ENCODE measurements at regions not wholly inside any gene's neighbourhood (a gene's known extent, or its start where the extent isn't known, plus 50 kb on each side); places are given as distances from the start of the nearest gene placed in this dataset.
"Not testable (repeated sequence)": the region's sequence is repeated elsewhere in the genome, so short reads cannot be mapped to it uniquely, and the experiment has no call there.

DNA sequence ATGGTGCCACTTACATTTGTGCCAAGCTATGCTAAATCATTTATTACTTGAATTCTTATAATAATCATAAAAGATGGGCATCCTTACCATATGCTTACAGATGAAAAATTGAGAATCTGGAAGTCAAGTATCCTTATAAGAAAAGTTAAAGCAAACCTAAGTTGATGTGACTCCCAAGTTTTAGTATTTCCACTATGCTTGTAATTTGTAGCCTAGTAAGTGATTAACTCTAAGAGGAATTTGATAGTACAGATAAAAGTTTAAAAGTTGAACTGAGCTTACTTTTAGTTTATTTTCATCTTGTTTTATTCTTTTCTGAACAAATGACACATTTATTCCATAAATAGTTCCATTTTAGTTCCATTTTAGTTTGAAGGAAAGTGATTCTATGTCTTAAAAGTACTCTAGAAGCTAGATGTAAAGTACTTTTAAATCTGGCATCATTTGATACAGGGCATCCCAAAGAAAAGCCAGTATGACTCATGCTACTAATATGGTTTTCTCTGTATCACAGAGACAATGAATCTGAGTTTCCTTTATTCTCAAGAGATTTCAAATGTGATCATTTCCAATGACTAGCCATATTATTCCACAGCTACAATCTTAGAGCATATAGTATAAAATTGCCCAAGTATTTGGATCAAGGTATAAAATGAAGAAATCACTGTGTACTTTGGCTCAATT, 596.0 kb downstream of the SLC16A7 start:
- H3K4me1 Mint-ChIP-seq: no peaks in the 10 kb centered on the region
- no peak for ATAC-seq
- H3K9me3 Mint-ChIP-seq: peaks cover 6% of the 10 kb centered on the region
- H3K36me3 Mint-ChIP-seq (ENCODE audit: low read depth): no peaks in the 10 kb centered on the region
- H3K27ac Mint-ChIP-seq: no peak overlapping the region
- H3K4me3 Mint-ChIP-seq: no peak overlapping the region
- DNase-seq: no peak
- H3K27me3 Mint-ChIP-seq: no peaks in the 10 kb centered on the region

DNA sequence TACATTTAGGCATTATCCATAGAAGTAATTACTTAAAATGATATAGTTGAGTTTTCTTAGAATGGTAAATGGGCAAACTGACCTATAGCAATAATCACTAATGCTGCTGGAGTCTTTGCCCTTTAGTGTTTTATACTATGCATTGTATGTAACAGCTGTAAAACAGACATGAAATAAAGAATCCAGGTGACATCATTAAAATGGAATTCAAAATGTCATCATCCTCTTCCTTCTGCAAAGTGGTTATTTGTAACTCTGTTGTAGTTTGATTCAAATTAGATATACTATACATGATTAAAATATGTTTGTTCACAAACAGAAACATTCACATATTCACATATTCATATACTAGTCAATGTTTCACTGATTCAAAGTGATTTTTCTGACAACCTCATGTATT, 598.8 kb downstream of the SLC16A7 start:
- no peak for DNase-seq
- H3K27me3 Mint-ChIP-seq: no peaks in the 10 kb centered on the region
- no peaks in the 10 kb centered on the region for H3K36me3 Mint-ChIP-seq (ENCODE audit: low read depth)
- no peak overlapping the region for H3K4me3 Mint-ChIP-seq
- no peak overlapping the region for H3K27ac Mint-ChIP-seq
- H3K4me1 Mint-ChIP-seq: no peaks in the 10 kb centered on the region
- peaks cover 6% of the 10 kb centered on the region for H3K9me3 Mint-ChIP-seq
- ATAC-seq: no peak

DNA sequence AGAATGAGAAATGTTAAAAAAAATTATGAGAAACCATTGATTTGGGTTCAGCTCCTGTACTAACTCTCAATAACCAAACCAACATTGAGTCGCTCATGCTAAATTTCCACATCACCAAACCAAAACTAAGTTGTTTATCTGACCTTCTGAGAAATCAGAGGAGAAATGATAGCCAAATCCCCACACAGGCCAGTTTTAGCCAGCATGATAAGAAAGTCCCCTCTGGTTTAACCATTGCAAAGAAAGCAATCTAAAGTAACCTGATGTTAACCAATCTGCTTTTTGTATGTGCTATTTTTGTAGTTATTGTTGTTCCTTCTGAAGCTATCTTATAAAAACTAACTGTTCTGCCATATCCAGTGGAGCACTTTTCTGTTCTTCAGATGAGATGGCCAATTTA, 599.7 kb downstream of the SLC16A7 start:
- Mint-ChIP-seq H3K36me3 (ENCODE audit: low read depth) (no peaks in the 10 kb centered on the region), H3K4me1 (no peaks in the 10 kb centered on the region), H3K27me3 (no peaks in the 10 kb centered on the region), H3K4me3 (no peak overlapping the region), H3K9me3 (no peaks in the 10 kb centered on the region), H3K27ac (no peak overlapping the region)
- ATAC-seq: no peak
- no peak for DNase-seq

DNA sequence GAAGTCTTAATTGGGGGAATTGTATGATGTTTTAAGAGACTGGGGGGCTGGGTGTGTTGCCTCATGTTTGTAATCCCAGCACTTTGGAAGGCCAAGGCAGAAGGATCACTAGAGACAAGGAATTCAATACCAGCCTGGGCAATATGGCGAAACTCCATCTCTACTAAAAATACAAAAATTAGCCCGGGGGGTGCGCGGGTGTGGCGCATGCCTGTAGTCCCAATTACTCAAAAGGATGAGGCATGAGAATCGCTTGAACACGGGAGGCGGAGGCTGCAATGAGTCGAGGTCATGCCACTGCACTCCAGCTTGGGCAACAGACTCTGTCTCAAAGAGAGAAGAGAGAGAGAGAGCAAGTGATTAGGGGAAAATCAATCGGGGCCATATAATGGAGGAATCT, 600.5 kb downstream of the SLC16A7 start:
- no peak overlapping the region for H3K27ac Mint-ChIP-seq
- no peaks in the 10 kb centered on the region for H3K36me3 Mint-ChIP-seq (ENCODE audit: low read depth)
- no peaks in the 10 kb centered on the region for H3K27me3 Mint-ChIP-seq
- H3K9me3 Mint-ChIP-seq: no peaks in the 10 kb centered on the region
- H3K4me1 Mint-ChIP-seq: no peaks in the 10 kb centered on the region
- DNase-seq: no peak
- no peak for ATAC-seq
- no peak overlapping the region for H3K4me3 Mint-ChIP-seq

DNA sequence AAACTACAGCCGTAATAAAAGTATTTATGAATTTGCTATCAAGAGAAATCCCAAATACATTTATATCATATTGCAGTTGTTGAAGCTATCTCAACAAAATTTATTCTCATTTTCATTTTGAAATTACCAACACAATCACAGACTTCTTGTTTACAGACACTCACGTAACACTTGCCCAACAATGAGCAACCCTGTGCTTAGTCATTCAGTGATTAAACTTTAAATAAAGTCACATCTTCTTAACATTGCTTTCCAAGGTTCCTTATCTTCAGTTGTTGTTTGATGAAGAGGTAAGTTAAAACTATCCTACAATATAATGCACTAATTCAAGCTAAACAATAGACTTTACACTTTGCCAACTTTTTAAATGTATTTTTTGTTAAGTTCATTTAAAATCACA, 601.8 kb downstream of the SLC16A7 start:
- Mint-ChIP-seq H3K4me3 (no peak overlapping the region), H3K36me3 (ENCODE audit: low read depth) (no peaks in the 10 kb centered on the region), H3K27ac (no peak overlapping the region), H3K27me3 (no peaks in the 10 kb centered on the region), H3K4me1 (no peaks in the 10 kb centered on the region), H3K9me3 (no peaks in the 10 kb centered on the region)
- ATAC-seq (no peak), DNase-seq (no peak)

DNA sequence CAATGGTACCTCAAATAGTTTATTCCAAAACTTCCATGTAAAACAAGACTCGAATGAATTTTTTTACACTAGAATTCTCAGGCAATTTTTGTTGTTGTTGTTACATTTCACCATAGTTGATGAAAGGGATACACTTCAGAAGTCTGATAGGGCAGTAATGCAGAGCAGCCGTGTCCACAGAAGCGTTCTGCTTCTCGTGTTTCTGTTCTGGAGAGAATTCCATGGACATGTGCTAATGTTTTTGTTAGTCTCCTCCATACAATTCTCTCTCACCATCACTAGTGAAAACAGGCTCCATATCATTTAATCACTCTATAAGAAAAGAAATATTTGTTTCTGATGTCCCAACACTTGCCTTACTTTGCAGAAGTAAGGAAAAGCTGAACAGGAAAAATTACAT, 606.1 kb downstream of the SLC16A7 start:
- H3K27ac Mint-ChIP-seq: no peak overlapping the region
- H3K4me1 Mint-ChIP-seq: no peaks in the 10 kb centered on the region
- no peak overlapping the region for H3K4me3 Mint-ChIP-seq
- no peaks in the 10 kb centered on the region for H3K9me3 Mint-ChIP-seq
- H3K36me3 Mint-ChIP-seq (ENCODE audit: low read depth): no peaks in the 10 kb centered on the region
- DNase-seq (no peak), ATAC-seq (no peak)
- H3K27me3 Mint-ChIP-seq: no peaks in the 10 kb centered on the region

DNA sequence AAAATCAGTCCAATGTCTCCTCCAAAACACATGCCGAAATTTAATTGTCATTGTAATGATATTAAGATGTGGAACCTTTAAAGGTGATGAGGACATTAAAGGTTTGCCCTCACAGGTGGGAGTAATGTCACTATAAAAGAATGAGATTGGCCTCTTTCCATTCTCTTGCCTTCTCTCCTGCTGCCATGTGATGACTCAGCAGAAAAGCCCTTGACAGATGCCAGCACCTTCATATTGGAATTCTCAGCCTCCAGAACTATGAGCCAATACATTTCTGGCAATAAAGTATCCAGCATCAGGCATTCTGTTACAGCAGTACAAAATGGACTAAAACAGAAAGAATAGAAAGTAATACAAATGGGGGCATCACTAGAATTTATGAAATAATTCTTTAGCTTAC, 609.7 kb downstream of the SLC16A7 start:
- no peak for ATAC-seq
- Mint-ChIP-seq H3K27ac (no peak overlapping the region), H3K4me3 (no peak overlapping the region), H3K4me1 (no peaks in the 10 kb centered on the region), H3K27me3 (no peaks in the 10 kb centered on the region), H3K36me3 (ENCODE audit: low read depth) (no peaks in the 10 kb centered on the region), H3K9me3 (no peaks in the 10 kb centered on the region)
- DNase-seq: no peak

DNA sequence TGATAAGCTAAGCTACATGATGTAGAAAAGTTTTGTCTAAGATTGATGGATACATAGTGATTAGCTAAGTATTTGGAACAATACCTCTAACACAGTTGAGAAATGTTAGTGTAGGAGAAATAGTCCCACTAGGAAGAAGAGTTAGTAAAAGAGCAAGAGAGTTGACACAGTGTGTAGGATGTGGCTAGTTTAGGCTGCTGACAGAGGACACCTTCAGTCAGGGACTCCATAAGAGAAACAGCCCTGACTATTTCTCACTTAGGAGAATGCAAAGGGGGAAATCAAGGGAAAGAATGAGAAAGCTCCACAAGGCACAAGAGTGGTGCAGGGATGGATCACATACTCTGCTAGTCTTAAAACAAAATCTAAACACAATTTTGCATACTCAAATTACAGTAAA, 613.7 kb downstream of the SLC16A7 start:
- peaks cover 18% of the 10 kb centered on the region for H3K9me3 Mint-ChIP-seq
- no peaks in the 10 kb centered on the region for H3K4me1 Mint-ChIP-seq
- ATAC-seq: no peak
- DNase-seq: no peak
- no peaks in the 10 kb centered on the region for H3K36me3 Mint-ChIP-seq (ENCODE audit: low read depth)
- no peak overlapping the region for H3K4me3 Mint-ChIP-seq
- H3K27me3 Mint-ChIP-seq: no peaks in the 10 kb centered on the region
- no peak overlapping the region for H3K27ac Mint-ChIP-seq

DNA sequence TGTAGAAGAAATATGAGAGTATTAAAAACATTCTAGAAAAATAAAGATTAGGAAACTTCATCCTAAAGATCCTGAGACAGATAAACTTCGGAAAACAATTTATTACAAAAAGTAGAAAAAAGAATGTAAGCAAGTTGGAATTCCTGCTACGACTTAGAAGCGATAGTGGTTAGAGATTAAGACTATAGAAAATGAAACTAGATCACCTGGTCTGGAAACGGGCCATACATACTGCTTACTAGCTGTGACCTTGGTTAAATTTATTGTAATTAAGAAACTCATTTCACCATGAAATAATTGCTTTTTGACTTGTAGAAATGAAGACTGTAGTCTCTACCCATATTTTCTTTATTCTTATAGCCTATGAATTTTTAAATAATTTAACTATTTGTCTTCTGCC, 614.1 kb downstream of the SLC16A7 start:
- no peaks in the 10 kb centered on the region for H3K36me3 Mint-ChIP-seq (ENCODE audit: low read depth)
- H3K9me3 Mint-ChIP-seq: peaks cover 22% of the 10 kb centered on the region
- no peak overlapping the region for H3K27ac Mint-ChIP-seq
- ATAC-seq (no peak), DNase-seq (no peak)
- H3K4me1 Mint-ChIP-seq: no peaks in the 10 kb centered on the region
- H3K4me3 Mint-ChIP-seq: no peak overlapping the region
- no peaks in the 10 kb centered on the region for H3K27me3 Mint-ChIP-seq

DNA sequence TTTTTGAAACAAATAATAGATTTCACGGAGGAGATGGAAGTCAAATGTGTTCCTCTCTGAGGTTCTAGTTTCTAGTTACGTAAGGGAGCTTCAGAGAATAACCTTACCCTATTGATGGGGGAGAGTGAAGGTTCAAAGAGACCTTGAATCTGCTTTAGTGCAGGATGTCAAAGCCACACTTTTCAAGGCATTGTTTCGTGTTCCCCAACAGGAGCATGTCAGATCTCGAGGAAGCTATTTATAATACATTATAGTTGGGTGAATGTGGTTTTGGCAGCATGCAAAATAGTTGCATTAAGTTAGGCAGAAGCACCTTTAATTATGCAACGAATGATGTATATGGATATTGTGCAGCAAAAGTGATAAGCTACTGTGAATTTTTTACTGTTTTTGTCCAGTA, 614.9 kb downstream of the SLC16A7 start:
- DNase-seq: no peak
- H3K27me3 Mint-ChIP-seq: no peaks in the 10 kb centered on the region
- no peak for ATAC-seq
- H3K9me3 Mint-ChIP-seq: peaks cover 27% of the 10 kb centered on the region
- H3K4me3 Mint-ChIP-seq: no peak overlapping the region
- H3K27ac Mint-ChIP-seq: no peak overlapping the region
- H3K4me1 Mint-ChIP-seq: no peaks in the 10 kb centered on the region
- no peaks in the 10 kb centered on the region for H3K36me3 Mint-ChIP-seq (ENCODE audit: low read depth)

DNA sequence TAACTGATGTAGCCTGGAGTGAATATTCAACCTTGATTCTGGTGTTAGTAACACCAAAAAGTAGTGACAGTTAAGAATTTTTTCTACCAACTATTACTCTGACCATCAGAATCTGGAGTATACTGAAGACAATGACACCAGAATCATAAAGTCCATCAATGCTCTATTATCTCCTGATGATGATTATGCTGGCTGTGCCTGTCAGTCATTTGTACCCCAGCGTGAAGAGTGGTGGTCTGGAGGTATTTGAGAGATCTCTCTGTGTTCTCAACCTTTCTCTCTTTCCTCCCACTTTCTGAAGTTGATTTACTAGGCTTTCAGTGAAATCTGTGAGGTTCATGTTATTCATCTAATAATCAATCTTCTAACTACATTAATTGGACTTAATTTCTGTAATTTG, 615.4 kb downstream of the SLC16A7 start:
- Mint-ChIP-seq H3K9me3 (peaks cover 29% of the 10 kb centered on the region), H3K36me3 (ENCODE audit: low read depth) (no peaks in the 10 kb centered on the region), H3K4me3 (no peak overlapping the region), H3K4me1 (no peaks in the 10 kb centered on the region), H3K27ac (no peak overlapping the region), H3K27me3 (no peaks in the 10 kb centered on the region)
- DNase-seq: no peak
- no peak for ATAC-seq

DNA sequence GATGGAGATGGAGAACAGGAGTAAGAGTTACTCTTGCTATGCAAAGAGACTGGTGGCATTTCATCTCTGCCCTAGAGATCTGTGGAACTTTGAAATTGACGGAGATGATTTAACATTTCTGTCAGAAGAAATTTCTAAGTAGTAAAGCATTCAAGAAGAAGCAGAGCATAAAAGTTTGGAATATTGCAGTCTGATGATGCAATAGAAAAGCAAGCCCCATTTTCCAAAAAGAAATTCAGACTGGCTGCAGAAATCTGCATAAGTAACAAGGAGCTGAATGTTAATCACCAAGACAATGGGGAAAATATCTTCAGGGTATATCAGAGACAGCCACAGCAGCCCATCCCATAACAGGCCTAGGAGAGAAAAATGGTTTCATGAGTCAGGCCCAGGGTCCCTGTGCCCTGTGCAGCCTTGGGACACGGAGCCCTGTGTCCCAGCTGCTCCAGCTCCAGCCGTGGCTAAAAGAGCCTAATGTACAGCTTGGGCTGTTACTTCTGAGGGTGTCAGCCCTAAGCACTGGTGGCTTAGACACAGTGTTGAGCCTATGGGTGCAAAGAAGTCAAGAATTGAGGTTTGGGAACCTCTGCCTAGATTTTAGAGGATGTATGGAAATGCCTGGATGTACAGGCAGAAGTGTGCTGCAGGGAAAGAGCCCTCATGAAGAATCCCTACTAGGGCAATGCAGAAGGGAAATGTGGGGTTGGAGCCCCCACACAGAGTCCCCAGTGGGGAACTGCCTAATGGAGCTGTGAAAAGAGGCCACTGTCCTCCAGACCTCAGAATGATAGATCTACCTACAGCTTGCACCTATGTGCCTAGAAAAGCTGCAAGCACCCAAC, 616.6 kb downstream of the SLC16A7 start:
- Mint-ChIP-seq H3K4me3 (no peak overlapping the region), H3K27ac (no peak overlapping the region), H3K9me3 (peaks cover 29% of the 10 kb centered on the region), H3K4me1 (no peaks in the 10 kb centered on the region), H3K27me3 (no peaks in the 10 kb centered on the region), H3K36me3 (ENCODE audit: low read depth) (no peaks in the 10 kb centered on the region)
- no peak for ATAC-seq
- no peak for DNase-seq

DNA sequence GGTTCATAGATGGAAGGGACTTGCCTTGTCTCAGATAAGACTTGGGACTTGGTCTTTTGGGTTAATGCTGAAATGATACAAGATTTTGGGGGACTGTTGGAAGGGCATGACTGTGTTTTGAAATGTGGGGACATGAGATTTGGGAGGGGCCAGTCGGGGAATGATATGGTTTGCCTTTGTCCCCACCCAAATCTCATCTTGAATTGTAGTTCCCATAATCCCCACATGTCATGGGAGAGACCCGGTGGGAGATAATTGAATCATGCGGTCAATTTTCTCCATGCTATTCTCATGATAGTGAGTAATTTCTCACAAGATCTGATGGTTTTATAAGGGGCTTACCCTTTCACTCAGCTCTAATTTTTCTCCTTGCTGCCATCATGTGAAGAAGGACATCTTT, 617.4 kb downstream of the SLC16A7 start:
- DNase-seq, H3K4me3 Mint-ChIP-seq: not testable (repeated sequence)

DNA sequence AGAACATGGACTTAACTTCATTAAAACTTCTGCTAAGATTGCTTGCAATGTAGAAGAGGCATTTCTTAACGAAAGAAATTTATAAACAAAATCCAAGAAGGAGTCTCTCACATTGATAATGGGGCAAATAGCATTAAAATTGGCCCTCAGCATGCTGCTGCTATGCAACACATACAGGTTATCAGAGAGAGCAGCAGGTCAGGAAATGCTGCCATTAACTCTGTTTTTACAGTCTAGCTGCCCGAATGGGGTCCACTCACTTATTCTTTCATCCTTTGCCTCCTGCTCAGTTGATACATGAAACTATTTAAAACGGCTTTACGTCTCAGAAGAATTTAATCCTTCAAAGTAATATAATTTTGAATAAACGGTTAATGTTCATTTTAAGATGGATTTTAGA, 620.4 kb downstream of the SLC16A7 start:
- Mint-ChIP-seq H3K4me3 (no peak overlapping the region), H3K27me3 (no peaks in the 10 kb centered on the region), H3K9me3 (peaks cover 34% of the 10 kb centered on the region), H3K36me3 (ENCODE audit: low read depth) (no peaks in the 10 kb centered on the region), H3K27ac (no peak overlapping the region), H3K4me1 (no peaks in the 10 kb centered on the region)
- ATAC-seq (no peak), DNase-seq (no peak)

More for the DNA sequence above, 617.4 kb downstream of the SLC16A7 start:
- H3K36me3 Mint-ChIP-seq (ENCODE audit: low read depth); H3K27me3 Mint-ChIP-seq; H3K27ac Mint-ChIP-seq; ATAC-seq; H3K4me1 Mint-ChIP-seq: not testable (repeated sequence)
- peaks cover 29% of the 10 kb centered on the region for H3K9me3 Mint-ChIP-seq

DNA sequence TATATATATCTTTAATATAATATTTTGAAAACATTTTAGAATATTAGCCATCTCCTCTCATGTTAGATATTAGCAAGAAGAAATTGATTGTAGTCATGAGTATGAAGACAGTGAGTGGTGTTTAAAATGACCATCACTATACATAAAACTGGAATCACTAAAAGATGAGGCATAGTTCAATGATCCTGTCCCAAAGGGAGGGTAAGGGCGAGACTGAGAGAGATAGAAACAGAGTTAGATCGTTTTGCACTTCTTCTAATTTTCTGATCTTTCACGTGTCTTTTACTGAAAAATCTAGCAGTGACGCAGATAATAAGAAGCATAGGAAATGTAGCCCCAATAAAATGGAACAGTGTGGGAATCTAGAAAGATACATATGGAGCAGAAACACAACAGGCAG, 627.4 kb downstream of the SLC16A7 start:
- Mint-ChIP-seq H3K9me3 (peaks cover 20% of the 10 kb centered on the region), H3K36me3 (ENCODE audit: low read depth) (no peaks in the 10 kb centered on the region), H3K27ac (no peak overlapping the region), H3K4me1 (no peaks in the 10 kb centered on the region), H3K4me3 (no peak overlapping the region), H3K27me3 (no peaks in the 10 kb centered on the region)
- ATAC-seq: no peak
- DNase-seq: no peak
